HL-60 (cell line): ENCODE measurements at regions not wholly inside any gene's neighbourhood (a gene's known extent, or its start where the extent isn't known, plus 50 kb on each side); places are given as distances from the start of the nearest gene placed in this dataset.

Source experiments
- GABPA ChIP-seq: IDR thresholded peaks from 2 replicates; pipeline ENCODE4 v1.6.1; 2012; ENCODE audit warnings: low read depth
- POLR2AphosphoS5 ChIP-seq: IDR thresholded peaks from 2 replicates; pipeline ENCODE4 v1.6.1; 2012; ENCODE audit warnings: low read depth
- SPI1 ChIP-seq: IDR thresholded peaks from 2 replicates; pipeline ENCODE4 v1.6.1; 2012; ENCODE audit warnings: low read depth, mild to moderate bottlenecking, borderline replicate concordance
- TF ChIP-seq, protein P1 (sequence below): IDR thresholded peaks from one replicate; pipeline ENCODE4 v1.5.1; 2011; ENCODE audit warnings: low read length, control low read depth, inconsistent platforms; ENCODE audit not compliant: insufficient read depth
- TF ChIP-seq, protein P2 (sequence below): IDR thresholded peaks from 2 replicates; pipeline ENCODE4 v1.6.1; 2012; ENCODE audit warnings: low read depth; ENCODE audit not compliant: insufficient replicate concordance

- TF ChIP-seq, protein P1, sequence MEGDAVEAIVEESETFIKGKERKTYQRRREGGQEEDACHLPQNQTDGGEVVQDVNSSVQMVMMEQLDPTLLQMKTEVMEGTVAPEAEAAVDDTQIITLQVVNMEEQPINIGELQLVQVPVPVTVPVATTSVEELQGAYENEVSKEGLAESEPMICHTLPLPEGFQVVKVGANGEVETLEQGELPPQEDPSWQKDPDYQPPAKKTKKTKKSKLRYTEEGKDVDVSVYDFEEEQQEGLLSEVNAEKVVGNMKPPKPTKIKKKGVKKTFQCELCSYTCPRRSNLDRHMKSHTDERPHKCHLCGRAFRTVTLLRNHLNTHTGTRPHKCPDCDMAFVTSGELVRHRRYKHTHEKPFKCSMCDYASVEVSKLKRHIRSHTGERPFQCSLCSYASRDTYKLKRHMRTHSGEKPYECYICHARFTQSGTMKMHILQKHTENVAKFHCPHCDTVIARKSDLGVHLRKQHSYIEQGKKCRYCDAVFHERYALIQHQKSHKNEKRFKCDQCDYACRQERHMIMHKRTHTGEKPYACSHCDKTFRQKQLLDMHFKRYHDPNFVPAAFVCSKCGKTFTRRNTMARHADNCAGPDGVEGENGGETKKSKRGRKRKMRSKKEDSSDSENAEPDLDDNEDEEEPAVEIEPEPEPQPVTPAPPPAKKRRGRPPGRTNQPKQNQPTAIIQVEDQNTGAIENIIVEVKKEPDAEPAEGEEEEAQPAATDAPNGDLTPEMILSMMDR: no peak
- TF ChIP-seq POLR2AphosphoS5: no peak
- TF ChIP-seq, protein P2, sequence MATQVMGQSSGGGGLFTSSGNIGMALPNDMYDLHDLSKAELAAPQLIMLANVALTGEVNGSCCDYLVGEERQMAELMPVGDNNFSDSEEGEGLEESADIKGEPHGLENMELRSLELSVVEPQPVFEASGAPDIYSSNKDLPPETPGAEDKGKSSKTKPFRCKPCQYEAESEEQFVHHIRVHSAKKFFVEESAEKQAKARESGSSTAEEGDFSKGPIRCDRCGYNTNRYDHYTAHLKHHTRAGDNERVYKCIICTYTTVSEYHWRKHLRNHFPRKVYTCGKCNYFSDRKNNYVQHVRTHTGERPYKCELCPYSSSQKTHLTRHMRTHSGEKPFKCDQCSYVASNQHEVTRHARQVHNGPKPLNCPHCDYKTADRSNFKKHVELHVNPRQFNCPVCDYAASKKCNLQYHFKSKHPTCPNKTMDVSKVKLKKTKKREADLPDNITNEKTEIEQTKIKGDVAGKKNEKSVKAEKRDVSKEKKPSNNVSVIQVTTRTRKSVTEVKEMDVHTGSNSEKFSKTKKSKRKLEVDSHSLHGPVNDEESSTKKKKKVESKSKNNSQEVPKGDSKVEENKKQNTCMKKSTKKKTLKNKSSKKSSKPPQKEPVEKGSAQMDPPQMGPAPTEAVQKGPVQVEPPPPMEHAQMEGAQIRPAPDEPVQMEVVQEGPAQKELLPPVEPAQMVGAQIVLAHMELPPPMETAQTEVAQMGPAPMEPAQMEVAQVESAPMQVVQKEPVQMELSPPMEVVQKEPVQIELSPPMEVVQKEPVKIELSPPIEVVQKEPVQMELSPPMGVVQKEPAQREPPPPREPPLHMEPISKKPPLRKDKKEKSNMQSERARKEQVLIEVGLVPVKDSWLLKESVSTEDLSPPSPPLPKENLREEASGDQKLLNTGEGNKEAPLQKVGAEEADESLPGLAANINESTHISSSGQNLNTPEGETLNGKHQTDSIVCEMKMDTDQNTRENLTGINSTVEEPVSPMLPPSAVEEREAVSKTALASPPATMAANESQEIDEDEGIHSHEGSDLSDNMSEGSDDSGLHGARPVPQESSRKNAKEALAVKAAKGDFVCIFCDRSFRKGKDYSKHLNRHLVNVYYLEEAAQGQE: no peak
- no peak for TF ChIP-seq GABPA
- no peak for TF ChIP-seq SPI1
These were observed 112.0 kb downstream of the IL12A start for GRCh38 chr3:160100610-160101009.
